Left lung (tissue), 4 donors: ENCODE measurements at regions not wholly inside any gene's neighbourhood (a gene's known extent, or its start where the extent isn't known, plus 50 kb on each side); places are given as distances from the start of the nearest gene placed in this dataset.
A peak's percentile ranks its signal among the peaks of the same experiment; 100 is the strongest.

ENCODE experiments used
- ATAC-seq: fragments of 200-7000 bp; cut with Tn5 transposase; one replicate; pipeline ENCODE4 v1.9.1; 2020; ENCODE audit warnings: moderate library complexity
- DNase-seq, 4 donors: peaks; one replicate each; pipeline ENCODE4 v3.0.0-alpha.2; 2013 to 2020
- H3K27ac ChIP-seq, 2 donors: fragments of 200-600 bp; sonication (generic) in 1 of 2; one replicate each; pipeline versions ENCODE4 v1.5.0 to v1.8.0; 2020 to 2021
- H3K27me3 ChIP-seq, 2 donors: fragments of 200-600 bp; sonication (generic) in 1 of 2; one replicate each; pipeline versions ENCODE4 v1.5.0 to v1.8.0; 2020 to 2021
- H3K36me3 ChIP-seq, 2 donors: fragments of 200-600 bp; sonication (generic) in 1 of 2; one replicate each; pipeline versions ENCODE4 v1.5.0 to v1.8.0; 2020 to 2021
- H3K4me1 ChIP-seq, 2 donors: fragments of 200-600 bp; one replicate each; pipeline ENCODE4 v1.8.0; 2021
- H3K4me3 ChIP-seq, 2 donors: fragments of 200-600 bp; sonication (generic) in 1 of 2; one replicate each; pipeline versions ENCODE4 v1.5.0 to v1.8.0; 2020 to 2021; ENCODE audit warnings: mild to moderate bottlenecking in 1 of 2
- H3K9me3 ChIP-seq, 2 donors: fragments of 200-600 bp; sonication (generic) in 1 of 2; one replicate each; pipeline versions ENCODE4 v1.5.0 to v1.8.0; 2020 to 2021
- intact Hi-C, 2 donors: fragments of 100-400 bp; cut with DNase I; formaldehyde crosslinking; loops; one replicate each; pipeline versions ENCODE4 v1.11.2 to v1.14.2; 2022
- TF ChIP-seq, protein P1 (sequence below), 2 donors: fragments of 200-600 bp; sonication (generic) in 1 of 2; IDR thresholded peaks; one replicate each; pipeline versions ENCODE4 v1.5.0 to v1.8.0; 2021; ENCODE audit warnings: antibody characterized with exemption in 2 of 2
- donor health status: DM: no; HTN: yes; CAD: no.
- donor health status: DM: no; HTN: no; CAD: no.

DNA sequence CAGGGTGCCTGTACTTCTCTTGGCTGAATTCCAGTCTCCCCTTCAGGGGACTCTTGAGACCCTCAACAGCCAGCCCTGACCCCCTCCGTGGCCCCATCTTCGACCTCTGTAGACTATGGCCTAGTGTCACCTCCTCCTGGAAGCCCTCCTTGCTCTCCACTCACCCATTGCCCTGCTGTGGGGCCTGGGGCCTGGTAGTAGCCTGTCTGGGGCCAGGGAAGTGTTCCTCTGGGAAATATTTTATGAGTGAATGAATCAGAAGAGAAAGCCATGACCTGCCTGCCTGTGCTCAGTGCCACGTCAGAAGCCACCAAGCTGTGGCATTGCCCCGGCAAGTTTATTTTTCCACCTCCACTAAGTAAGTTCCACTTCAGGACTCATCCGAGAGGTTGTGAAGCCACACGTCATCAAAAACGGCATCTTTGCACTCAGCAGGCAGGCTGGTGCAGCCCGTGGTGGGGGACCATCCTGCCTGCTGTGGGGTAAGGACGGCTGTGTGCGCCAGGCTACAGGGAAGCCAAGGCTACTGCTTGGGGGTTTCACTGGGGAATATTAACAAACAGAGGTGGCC, 59.6 kb upstream of the PPARA start:
- intact Hi-C loops: no loop called here
- DNase-seq (peak in 1 of 4 donors; percentile 45), ATAC-seq (no peak)
- Histone ChIP-seq H3K4me3 (peak overlapping the region in 1 of 2 donors; percentile 6), H3K4me1 (peaks cover 46 to 93% of the 10 kb centered on the region in 2 donors), H3K36me3 (peaks cover 0 to 85% of the 10 kb centered on the region in 2 donors), H3K9me3 (no peaks in the 10 kb centered on the region), H3K27me3 (no peaks in the 10 kb centered on the region), H3K27ac (peak overlapping the region; percentile 83 to 98)
- TF ChIP-seq, protein P1, sequence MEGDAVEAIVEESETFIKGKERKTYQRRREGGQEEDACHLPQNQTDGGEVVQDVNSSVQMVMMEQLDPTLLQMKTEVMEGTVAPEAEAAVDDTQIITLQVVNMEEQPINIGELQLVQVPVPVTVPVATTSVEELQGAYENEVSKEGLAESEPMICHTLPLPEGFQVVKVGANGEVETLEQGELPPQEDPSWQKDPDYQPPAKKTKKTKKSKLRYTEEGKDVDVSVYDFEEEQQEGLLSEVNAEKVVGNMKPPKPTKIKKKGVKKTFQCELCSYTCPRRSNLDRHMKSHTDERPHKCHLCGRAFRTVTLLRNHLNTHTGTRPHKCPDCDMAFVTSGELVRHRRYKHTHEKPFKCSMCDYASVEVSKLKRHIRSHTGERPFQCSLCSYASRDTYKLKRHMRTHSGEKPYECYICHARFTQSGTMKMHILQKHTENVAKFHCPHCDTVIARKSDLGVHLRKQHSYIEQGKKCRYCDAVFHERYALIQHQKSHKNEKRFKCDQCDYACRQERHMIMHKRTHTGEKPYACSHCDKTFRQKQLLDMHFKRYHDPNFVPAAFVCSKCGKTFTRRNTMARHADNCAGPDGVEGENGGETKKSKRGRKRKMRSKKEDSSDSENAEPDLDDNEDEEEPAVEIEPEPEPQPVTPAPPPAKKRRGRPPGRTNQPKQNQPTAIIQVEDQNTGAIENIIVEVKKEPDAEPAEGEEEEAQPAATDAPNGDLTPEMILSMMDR (IDR thresholded peaks at IDR 0.05): no peak

DNA sequence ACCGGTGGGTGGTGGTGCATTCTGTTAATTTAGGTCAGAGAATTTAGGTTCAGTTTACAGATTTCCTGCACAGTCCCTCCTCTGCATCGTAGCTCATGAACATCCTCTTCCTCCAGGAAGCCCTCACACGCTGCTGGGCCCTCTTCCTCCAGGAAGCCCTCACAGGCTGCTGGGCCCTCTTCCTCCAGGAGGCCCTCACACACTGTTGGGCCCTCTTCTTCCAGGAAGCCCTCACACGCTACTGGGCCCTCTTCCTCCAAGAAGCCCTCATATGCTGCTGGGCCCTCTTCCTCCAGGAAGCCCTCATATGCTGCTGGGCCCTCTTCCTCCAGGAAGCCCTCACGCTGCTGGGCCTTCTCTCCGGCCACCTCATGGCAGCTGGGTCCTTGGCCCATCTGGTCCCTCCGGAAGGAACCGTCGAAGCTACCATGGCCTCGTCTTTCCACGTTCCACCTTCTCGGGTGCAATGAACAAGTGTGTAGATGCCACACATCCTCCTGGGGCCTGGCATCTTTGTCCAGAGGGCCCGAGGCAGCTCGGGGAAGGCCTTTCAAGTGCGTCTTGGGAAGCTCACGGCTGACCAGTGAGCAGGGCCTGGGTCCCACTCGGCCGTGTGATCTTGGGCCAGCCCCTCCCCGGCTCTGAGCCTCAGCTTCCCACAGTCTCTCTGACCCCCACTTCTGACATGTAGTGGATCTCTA, 58.9 kb upstream of the PPARA start:
- no peak for ATAC-seq
- H3K27me3 ChIP-seq: no peaks in the 10 kb centered on the region
- TF ChIP-seq, protein P1 (IDR thresholded peaks at IDR 0.05): no peak
- peaks cover 39 to 93% of the 10 kb centered on the region in 2 donors for H3K4me1 ChIP-seq
- peak in 1 of 4 donors; percentile 53 for DNase-seq
- H3K9me3 ChIP-seq: no peaks in the 10 kb centered on the region
- H3K36me3 ChIP-seq: peaks cover 0 to 78% of the 10 kb centered on the region in 2 donors
- no peak overlapping the region for H3K4me3 ChIP-seq
- intact Hi-C loops: no loop called here
- H3K27ac ChIP-seq: peak overlapping the region; percentile 83 to 98

- Histone ChIP-seq H3K4me3 (no peak overlapping the region), H3K27me3 (no peaks in the 10 kb centered on the region), H3K4me1 (peaks cover 36 to 92% of the 10 kb centered on the region in 2 donors), H3K27ac (peak overlapping the region in 1 of 2 donors; percentile 83), H3K9me3 (no peaks in the 10 kb centered on the region), H3K36me3 (peaks cover 0 to 72% of the 10 kb centered on the region in 2 donors)
- ATAC-seq: no peak
- TF ChIP-seq, protein P1 (IDR thresholded peaks at IDR 0.05): no peak
- DNase-seq: peak in 1 of 4 donors; percentile 57
- intact Hi-C loops: no loop called here
Measured at GRCh38 chr22:46092011-46092410, 58.3 kb upstream of the PPARA start.

GRCh38 chr22:46092670-46093410, 57.5 kb upstream of the PPARA start:
- intact Hi-C loops: no loop called here
- no peaks in the 10 kb centered on the region for H3K9me3 ChIP-seq
- peak overlapping the region in 1 of 2 donors; percentile 37 for H3K27ac ChIP-seq
- TF ChIP-seq, protein P1 (IDR thresholded peaks at IDR 0.05): no peak
- H3K4me1 ChIP-seq: peaks cover 28 to 88% of the 10 kb centered on the region in 2 donors
- no peak overlapping the region for H3K4me3 ChIP-seq
- no peak for ATAC-seq
- peak in 1 of 4 donors; percentile 50 for DNase-seq
- H3K27me3 ChIP-seq: no peaks in the 10 kb centered on the region
- peaks cover 0 to 72% of the 10 kb centered on the region in 2 donors for H3K36me3 ChIP-seq

DNA sequence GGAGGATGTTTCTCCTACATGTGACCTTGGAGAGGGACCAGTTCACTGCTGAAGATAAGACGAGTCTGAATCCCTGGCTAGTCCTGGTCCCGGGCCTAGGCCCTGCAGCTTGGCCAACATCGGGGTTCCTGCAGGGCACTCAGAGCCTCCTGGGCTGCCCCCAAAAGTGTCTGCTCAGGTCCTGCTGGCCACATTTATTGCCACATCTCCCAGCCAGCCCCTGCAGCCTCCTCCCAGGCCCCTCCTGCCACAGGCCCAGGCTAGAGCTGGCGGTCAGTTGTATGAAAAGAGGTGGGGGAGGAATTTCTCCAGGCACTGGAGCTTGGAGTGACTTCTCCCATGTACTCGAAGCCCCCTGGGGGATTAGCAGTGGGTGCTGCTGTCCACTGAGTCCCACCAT, 56.5 kb upstream of the PPARA start:
- H3K9me3 ChIP-seq: no peaks in the 10 kb centered on the region
- no peaks in the 10 kb centered on the region for H3K27me3 ChIP-seq
- H3K4me3 ChIP-seq: no peak overlapping the region
- peaks cover 0 to 72% of the 10 kb centered on the region in 2 donors for H3K36me3 ChIP-seq
- intact Hi-C loops: no loop called here
- peak in 1 of 4 donors; percentile 38 for DNase-seq
- H3K27ac ChIP-seq: peak overlapping the region in 1 of 2 donors; percentile 63
- peaks cover 20 to 82% of the 10 kb centered on the region in 2 donors for H3K4me1 ChIP-seq
- TF ChIP-seq, protein P1 (IDR thresholded peaks at IDR 0.05): no peak
- ATAC-seq: no peak
